ENCODE measurements at regions not wholly inside any gene's neighbourhood (a gene's known extent, or its start where the extent isn't known, plus 50 kb on each side); places are given as distances from the start of the nearest gene placed in this dataset.

DNA sequence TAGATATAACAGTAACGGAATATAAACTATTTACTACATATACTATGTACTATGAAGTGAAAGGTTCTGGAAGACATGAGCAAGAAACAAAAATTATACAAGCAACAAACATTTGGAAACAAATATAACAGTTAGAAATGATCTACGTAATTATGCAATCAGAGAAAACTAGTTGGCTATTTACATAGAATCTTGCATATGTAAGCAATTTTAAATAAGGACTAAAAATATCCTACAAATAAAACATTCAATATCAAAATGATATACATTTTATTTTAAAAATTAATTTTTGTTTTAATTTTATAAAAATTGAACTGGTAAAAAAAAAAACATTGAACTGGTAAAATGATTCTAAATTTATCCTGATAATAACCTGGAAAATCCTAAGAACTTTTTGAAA lies 642.5 kb upstream of the PCDH10 start:
- TF ChIP-seq SPI1 (IDR thresholded peaks at IDR 0.05; ENCODE audit: borderline replicate concordance, low read depth) (no peak), GABPA (IDR thresholded peaks at IDR 0.05; ENCODE audit: low read depth) (no peak), POLR2AphosphoS5 (IDR thresholded peaks at IDR 0.05; ENCODE audit: low read depth) (no peak)
- TF ChIP-seq, protein P1, sequence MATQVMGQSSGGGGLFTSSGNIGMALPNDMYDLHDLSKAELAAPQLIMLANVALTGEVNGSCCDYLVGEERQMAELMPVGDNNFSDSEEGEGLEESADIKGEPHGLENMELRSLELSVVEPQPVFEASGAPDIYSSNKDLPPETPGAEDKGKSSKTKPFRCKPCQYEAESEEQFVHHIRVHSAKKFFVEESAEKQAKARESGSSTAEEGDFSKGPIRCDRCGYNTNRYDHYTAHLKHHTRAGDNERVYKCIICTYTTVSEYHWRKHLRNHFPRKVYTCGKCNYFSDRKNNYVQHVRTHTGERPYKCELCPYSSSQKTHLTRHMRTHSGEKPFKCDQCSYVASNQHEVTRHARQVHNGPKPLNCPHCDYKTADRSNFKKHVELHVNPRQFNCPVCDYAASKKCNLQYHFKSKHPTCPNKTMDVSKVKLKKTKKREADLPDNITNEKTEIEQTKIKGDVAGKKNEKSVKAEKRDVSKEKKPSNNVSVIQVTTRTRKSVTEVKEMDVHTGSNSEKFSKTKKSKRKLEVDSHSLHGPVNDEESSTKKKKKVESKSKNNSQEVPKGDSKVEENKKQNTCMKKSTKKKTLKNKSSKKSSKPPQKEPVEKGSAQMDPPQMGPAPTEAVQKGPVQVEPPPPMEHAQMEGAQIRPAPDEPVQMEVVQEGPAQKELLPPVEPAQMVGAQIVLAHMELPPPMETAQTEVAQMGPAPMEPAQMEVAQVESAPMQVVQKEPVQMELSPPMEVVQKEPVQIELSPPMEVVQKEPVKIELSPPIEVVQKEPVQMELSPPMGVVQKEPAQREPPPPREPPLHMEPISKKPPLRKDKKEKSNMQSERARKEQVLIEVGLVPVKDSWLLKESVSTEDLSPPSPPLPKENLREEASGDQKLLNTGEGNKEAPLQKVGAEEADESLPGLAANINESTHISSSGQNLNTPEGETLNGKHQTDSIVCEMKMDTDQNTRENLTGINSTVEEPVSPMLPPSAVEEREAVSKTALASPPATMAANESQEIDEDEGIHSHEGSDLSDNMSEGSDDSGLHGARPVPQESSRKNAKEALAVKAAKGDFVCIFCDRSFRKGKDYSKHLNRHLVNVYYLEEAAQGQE (IDR thresholded peaks at IDR 0.05; ENCODE audit: insufficient replicate concordance, low read depth): no peak
- TF ChIP-seq, protein P2, sequence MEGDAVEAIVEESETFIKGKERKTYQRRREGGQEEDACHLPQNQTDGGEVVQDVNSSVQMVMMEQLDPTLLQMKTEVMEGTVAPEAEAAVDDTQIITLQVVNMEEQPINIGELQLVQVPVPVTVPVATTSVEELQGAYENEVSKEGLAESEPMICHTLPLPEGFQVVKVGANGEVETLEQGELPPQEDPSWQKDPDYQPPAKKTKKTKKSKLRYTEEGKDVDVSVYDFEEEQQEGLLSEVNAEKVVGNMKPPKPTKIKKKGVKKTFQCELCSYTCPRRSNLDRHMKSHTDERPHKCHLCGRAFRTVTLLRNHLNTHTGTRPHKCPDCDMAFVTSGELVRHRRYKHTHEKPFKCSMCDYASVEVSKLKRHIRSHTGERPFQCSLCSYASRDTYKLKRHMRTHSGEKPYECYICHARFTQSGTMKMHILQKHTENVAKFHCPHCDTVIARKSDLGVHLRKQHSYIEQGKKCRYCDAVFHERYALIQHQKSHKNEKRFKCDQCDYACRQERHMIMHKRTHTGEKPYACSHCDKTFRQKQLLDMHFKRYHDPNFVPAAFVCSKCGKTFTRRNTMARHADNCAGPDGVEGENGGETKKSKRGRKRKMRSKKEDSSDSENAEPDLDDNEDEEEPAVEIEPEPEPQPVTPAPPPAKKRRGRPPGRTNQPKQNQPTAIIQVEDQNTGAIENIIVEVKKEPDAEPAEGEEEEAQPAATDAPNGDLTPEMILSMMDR (IDR thresholded peaks at IDR 0.05; ENCODE audit: insufficient read depth, low read length): no peak
- DNase-seq (ENCODE audit: low read depth in 1 of 2, low spot score in 1 of 2): no peak
- Histone ChIP-seq H3K4me3 (replicated peaks; ENCODE audit: insufficient read depth, low read length) (no peak overlapping the region), H3K27me3 (ENCODE audit: insufficient read depth, poor library complexity, severe bottlenecking) (no peaks in the 10 kb centered on the region), H3K27ac (replicated peaks) (no peak overlapping the region)

DNA sequence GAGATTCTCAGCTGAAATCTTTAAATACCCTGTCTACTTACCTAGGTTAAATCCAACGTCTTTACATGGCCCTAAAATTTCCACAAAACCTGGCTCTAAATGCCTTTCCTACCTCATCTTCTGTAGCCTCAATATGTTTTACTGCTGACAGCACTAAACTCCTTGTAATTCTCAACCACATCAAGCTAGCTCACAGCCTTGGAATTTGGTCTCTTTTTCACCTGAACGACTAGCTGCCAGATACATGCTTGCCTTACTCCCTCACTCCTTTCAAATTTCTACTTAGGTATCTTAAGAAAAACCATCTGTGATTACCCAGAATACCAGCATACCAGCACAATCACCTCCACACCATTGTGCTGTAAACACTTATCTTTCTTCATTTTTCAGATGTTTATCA lies 635.6 kb upstream of the PCDH10 start:
- TF ChIP-seq POLR2AphosphoS5 (IDR thresholded peaks at IDR 0.05; ENCODE audit: low read depth) (no peak), SPI1 (IDR thresholded peaks at IDR 0.05; ENCODE audit: borderline replicate concordance, low read depth) (no peak), GABPA (IDR thresholded peaks at IDR 0.05; ENCODE audit: low read depth) (no peak)
- TF ChIP-seq, protein P1 (IDR thresholded peaks at IDR 0.05; ENCODE audit: insufficient replicate concordance, low read depth): no peak
- TF ChIP-seq, protein P2 (IDR thresholded peaks at IDR 0.05; ENCODE audit: insufficient read depth, low read length): no peak
- H3K27ac ChIP-seq (replicated peaks): no peak overlapping the region

DNA sequence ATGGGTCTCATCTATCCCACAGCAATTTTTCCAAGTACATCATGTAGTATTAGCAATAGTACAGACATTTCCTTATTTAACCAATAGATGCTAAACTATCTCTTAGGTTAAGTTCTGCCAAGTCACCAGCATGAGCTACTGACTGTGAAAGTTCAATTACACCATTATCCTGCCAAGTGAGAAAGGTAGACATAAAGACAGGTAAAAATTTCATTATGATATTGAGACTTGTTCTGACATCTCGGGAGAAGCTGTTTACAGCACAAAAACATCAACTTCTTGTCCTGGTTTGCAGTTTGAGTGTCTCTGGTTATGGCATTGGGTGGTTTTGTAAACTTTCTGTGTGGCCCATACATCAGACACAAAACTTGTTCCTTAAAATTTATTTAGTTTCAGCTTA lies 622.4 kb upstream of the PCDH10 start:
- no peaks in the 10 kb centered on the region for H3K27me3 ChIP-seq (ENCODE audit: insufficient read depth, poor library complexity, severe bottlenecking)
- no peak overlapping the region for H3K27ac ChIP-seq (replicated peaks)
- TF ChIP-seq POLR2AphosphoS5 (IDR thresholded peaks at IDR 0.05; ENCODE audit: low read depth) (no peak), GABPA (IDR thresholded peaks at IDR 0.05; ENCODE audit: low read depth) (no peak), SPI1 (IDR thresholded peaks at IDR 0.05; ENCODE audit: borderline replicate concordance, low read depth) (no peak)
- TF ChIP-seq, protein P2 (IDR thresholded peaks at IDR 0.05; ENCODE audit: insufficient read depth, low read length): no peak
- TF ChIP-seq, protein P1 (IDR thresholded peaks at IDR 0.05; ENCODE audit: insufficient replicate concordance, low read depth): no peak
- no peak for DNase-seq (ENCODE audit: low read depth in 1 of 2, low spot score in 1 of 2)
- no peak overlapping the region for H3K4me3 ChIP-seq (replicated peaks; ENCODE audit: insufficient read depth, low read length)

More for the DNA sequence above, 635.6 kb upstream of the PCDH10 start:
- no peak for DNase-seq (ENCODE audit: low read depth in 1 of 2, low spot score in 1 of 2)
- H3K4me3 ChIP-seq (replicated peaks; ENCODE audit: insufficient read depth, low read length): no peak overlapping the region
- H3K27me3 ChIP-seq (ENCODE audit: insufficient read depth, poor library complexity, severe bottlenecking): no peaks in the 10 kb centered on the region
